K562 (cell line): ENCODE measurements at regions not wholly inside any gene's neighbourhood (a gene's known extent, or its start where the extent isn't known, plus 50 kb on each side); places are given as distances from the start of the nearest gene placed in this dataset.

Source experiments
- ATAC-seq: fragments of 200-7000 bp; cut with Tn5 transposase; 3 replicates; pipeline ENCODE4 v1.9.1; 2020; ENCODE audit warnings: moderate library complexity
- BruUV-seq: library from RNA; stranded (reverse); fragments of 400-500 nt; replicated peaks from 2 replicates; lab custom pipeline; 2021; lab: Mats Ljungman, UMichigan
- CTCF ChIA-PET: fragments of 300-600 bp; formaldehyde crosslinking; extraction: SDS; loops from one replicate; lab custom pipeline; 2021; ENCODE audit warnings: low intra/inter-chr PET ratio; lab: Yijun Ruan, JAX
- POLR2A ChIA-PET: fragments of 300-600, 350-650 bp; sonication (Branson Sonifier 250); formaldehyde crosslinking; extraction: SDS; loops from one replicate; lab custom pipeline; 2021; ENCODE audit warnings: antibody characterized with exemption, inconsistent platforms; lab: Yijun Ruan, JAX
- DNase-seq, 4 experiments: peaks; one replicate each; pipeline versions ENCODE4 v3.0.0 to v3.0.0-alpha.2; 2011 to 2018; ENCODE audit warnings: low spot score in 3 of 4, mixed read lengths in 3 of 4; ENCODE audit errors: extremely low read depth in 1 of 4
- FAIRE-seq: peaks from 2 replicates; lab custom pipeline; 2011; peaks lifted over from hg19 to GRCh38; lab: Jason Lieb, UNC
- H2AFZ ChIP-seq: 2 replicates; pipeline ENCODE4 v1.6.0; 2011; ENCODE audit warnings: low read depth, low read length, control low read depth, inconsistent platforms
- H3K27ac ChIP-seq: fragments of 200-600 bp; 3 replicates; pipeline ENCODE4 v1.8.0; 2011; ENCODE audit warnings: low read depth, mild to moderate bottlenecking, control low read depth, inconsistent platforms, low read length, moderate library complexity, mixed read lengths; ENCODE audit errors: extremely low read depth
- H3K27me3 ChIP-seq, 2 experiments: fragments of 300-600 bp in 1 of 2; 2 replicates in 1 of 2; 3 replicates in 1 of 2; pipeline versions ENCODE4 v1.6.0 to v1.8.0; 2011; ENCODE audit warnings: inconsistent platforms in 2 of 2, low read length in 2 of 2, mild to moderate bottlenecking in 1 of 2, mixed read lengths in 1 of 2, moderate library complexity in 1 of 2; ENCODE audit not compliant: control insufficient read depth in 2 of 2, insufficient read depth in 2 of 2
- H3K36me3 ChIP-seq: fragments of 300-600 bp; 3 replicates; pipeline ENCODE4 v1.8.0; 2011; ENCODE audit warnings: mild to moderate bottlenecking, low read length, inconsistent platforms; ENCODE audit not compliant: control insufficient read depth, insufficient read depth
- H3K4me1 ChIP-seq, 2 experiments: fragments of 200-600 bp in 1 of 2; replicated peaks in 1 of 2; 2 replicates in 1 of 2; 3 replicates in 1 of 2; pipeline versions ENCODE4 v1.5.1 to v1.8.0; 2011; ENCODE audit warnings: inconsistent platforms in 2 of 2, low read length in 2 of 2, mild to moderate bottlenecking in 1 of 2, mixed read lengths in 1 of 2, moderate library complexity in 1 of 2; ENCODE audit not compliant: control insufficient read depth in 2 of 2, insufficient read depth in 2 of 2
- H3K4me2 ChIP-seq: 2 replicates; pipeline ENCODE4 v1.6.1; 2011; ENCODE audit warnings: low read length, control low read depth, inconsistent platforms, mixed read lengths; ENCODE audit not compliant: insufficient read depth
- H3K4me3 ChIP-seq: fragments of 200-600 bp; sonication (generic), shearing (Covaris generic); 2 replicates; pipeline ENCODE4 v1.5.1; 2016; ENCODE audit warnings: control low read depth, inconsistent platforms
- H3K79me2 ChIP-seq: fragments of 200-600 bp; 3 replicates; pipeline ENCODE4 v1.8.0; 2011; ENCODE audit warnings: low read length, inconsistent platforms; ENCODE audit not compliant: control insufficient read depth, insufficient read depth
- H3K9ac ChIP-seq, 2 experiments: 2 replicates each; pipeline versions ENCODE4 v1.6.0 to v1.6.1; 2011; ENCODE audit warnings: low read depth in 2 of 2, low read length in 2 of 2, control low read depth in 1 of 2, inconsistent platforms in 1 of 2, mild to moderate bottlenecking in 1 of 2, mixed read lengths in 1 of 2; ENCODE audit not compliant: insufficient read depth in 1 of 2
- H3K9me1 ChIP-seq: one replicate; pipeline ENCODE4 v1.6.0; 2011; ENCODE audit warnings: inconsistent platforms, mild to moderate bottlenecking, low read length, moderate library complexity; ENCODE audit not compliant: control insufficient read depth, insufficient read depth
- H3K9me3 ChIP-seq: replicated peaks from 2 replicates; pipeline ENCODE4 v1.5.1; 2011; ENCODE audit warnings: low read depth, low read length, inconsistent platforms; ENCODE audit not compliant: control insufficient read depth, insufficient read depth
- H4K20me1 ChIP-seq: replicated peaks from 2 replicates; pipeline ENCODE4 v1.6.1; 2011; ENCODE audit warnings: low read length, inconsistent platforms, mixed read lengths; ENCODE audit not compliant: control insufficient read depth, insufficient read depth
- MTF1 ChIP-seq: fragments of 250-450 bp; sonication (Bioruptor Pico); IDR thresholded peaks from 2 replicates; pipeline ENCODE4 v1.9.0; 2021; ENCODE audit warnings: moderate library complexity, mild to moderate bottlenecking, inconsistent platforms, borderline replicate concordance
- NR2C1 ChIP-seq, 2 experiments: fragments of 450-650 bp; IDR thresholded peaks; 2 replicates each; pipeline ENCODE4 v1.6.1; 2017; ENCODE audit warnings: mild to moderate bottlenecking in 2 of 2, antibody characterized with exemption in 1 of 2, inconsistent platforms in 1 of 2, missing compliant biosample characterization in 1 of 2, missing genetic modification characterization in 1 of 2
- RBFOX2 ChIP-seq: fragments of 200-400 bp; formaldehyde crosslinking; IDR thresholded peaks from 2 replicates; pipeline ENCODE4 v1.6.1; 2017; ENCODE audit warnings: low read depth, mild to moderate bottlenecking, low read length, moderate library complexity
- SRSF9 ChIP-seq: fragments of 200-400 bp; formaldehyde crosslinking; IDR thresholded peaks from 2 replicates; pipeline ENCODE4 v1.6.1; 2017; ENCODE audit warnings: low read depth, low read length, borderline replicate concordance
- ZNF12 ChIP-seq: sonication (generic); formaldehyde crosslinking; IDR thresholded peaks from 2 replicates; pipeline ENCODE4 v1.4.0; 2020; ENCODE audit warnings: mild to moderate bottlenecking, missing genetic modification reagents
- ZNF140 ChIP-seq: fragments of 250-450 bp; sonication (Bioruptor Pico); IDR thresholded peaks from 2 replicates; pipeline ENCODE4 v1.8.0; 2021; ENCODE audit warnings: moderate library complexity, mild to moderate bottlenecking, inconsistent platforms
- ZNF316 ChIP-seq: fragments of 450-650 bp; IDR thresholded peaks from 2 replicates; pipeline ENCODE4 v1.6.1; 2016
- WGBS: fragments of 100-300 bp; shearing (Covaris generic); methylation state at CpG from one replicate; pipeline ENCODE4 v1.1.6; 2016; ENCODE audit warnings: low coverage, mixed read lengths; ENCODE audit not compliant: insufficient coverage; ENCODE audit errors: missing lambda C conversion rate; 5-methylcytosine and 5-hydroxymethylcytosine counted together
- in situ Hi-C: fragments of 300-500 bp; cut with MboI; formaldehyde crosslinking; loops from 4 replicates; pipeline ENCODE4 v1.15.0; 2018; ENCODE audit warnings: inconsistent platforms, mixed read lengths
- intact Hi-C: fragments of 100-400 bp; cut with micrococcal nuclease; formaldehyde crosslinking; loops from 2 replicates; pipeline ENCODE4 v1.14.2; 2022
- TF ChIP-seq, protein P1 (sequence below), 2 experiments: fragments of 450-650 bp; IDR thresholded peaks; 2 replicates each; pipeline ENCODE4 v1.6.1; 2018; ENCODE audit warnings: mild to moderate bottlenecking in 2 of 2, low read depth in 1 of 2; ENCODE audit not compliant: partially characterized antibody in 2 of 2
- TF ChIP-seq, protein P2 (sequence below): sonication (generic); formaldehyde crosslinking; IDR thresholded peaks from 2 replicates; pipeline ENCODE4 v1.8.0; 2022; ENCODE audit warnings: missing genetic modification reagents, mild to moderate bottlenecking, borderline replicate concordance

DNA sequence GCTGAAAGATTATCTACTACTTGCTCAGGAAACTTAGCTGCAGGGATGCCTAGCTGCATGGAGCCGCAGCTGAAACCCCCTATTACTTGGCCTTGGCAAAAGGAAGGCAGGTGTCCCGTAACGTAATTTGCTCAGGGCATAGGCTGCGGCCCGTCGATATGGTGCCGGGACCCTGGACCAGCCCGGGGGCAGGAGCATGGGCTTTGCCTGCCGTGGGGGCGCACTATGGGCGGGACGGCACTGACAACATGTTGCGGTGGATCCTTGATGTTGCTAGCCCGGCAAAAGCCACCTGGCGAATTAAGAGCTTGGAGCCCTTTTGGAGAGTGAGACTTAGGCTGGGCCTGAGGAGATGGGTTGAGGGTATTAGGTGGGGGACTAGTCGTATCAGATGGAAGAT, 1551.2 kb downstream of the AACS start:
- CTCF ChIA-PET = no interaction called here
- no peak overlapping the region for H3K4me3 ChIP-seq

More for the DNA sequence above, 1551.2 kb downstream of the AACS start:
- 0 out of 2 replicates have a peak, but pooled peaks cover 2% of the 10 kb centered on the region for H3K9me3 ChIP-seq
- H3K27me3 ChIP-seq = no peaks in the 10 kb centered on the region
- no peak for ATAC-seq
- no peak for DNase-seq
- no peaks in the 10 kb centered on the region for H4K20me1 ChIP-seq
- H2AFZ ChIP-seq = no peak overlapping the region
- TF ChIP-seq ZNF140 (CRISPR knock-in tag) = no peak
- TF ChIP-seq RBFOX2 = no peak
- TF ChIP-seq, protein P1, sequence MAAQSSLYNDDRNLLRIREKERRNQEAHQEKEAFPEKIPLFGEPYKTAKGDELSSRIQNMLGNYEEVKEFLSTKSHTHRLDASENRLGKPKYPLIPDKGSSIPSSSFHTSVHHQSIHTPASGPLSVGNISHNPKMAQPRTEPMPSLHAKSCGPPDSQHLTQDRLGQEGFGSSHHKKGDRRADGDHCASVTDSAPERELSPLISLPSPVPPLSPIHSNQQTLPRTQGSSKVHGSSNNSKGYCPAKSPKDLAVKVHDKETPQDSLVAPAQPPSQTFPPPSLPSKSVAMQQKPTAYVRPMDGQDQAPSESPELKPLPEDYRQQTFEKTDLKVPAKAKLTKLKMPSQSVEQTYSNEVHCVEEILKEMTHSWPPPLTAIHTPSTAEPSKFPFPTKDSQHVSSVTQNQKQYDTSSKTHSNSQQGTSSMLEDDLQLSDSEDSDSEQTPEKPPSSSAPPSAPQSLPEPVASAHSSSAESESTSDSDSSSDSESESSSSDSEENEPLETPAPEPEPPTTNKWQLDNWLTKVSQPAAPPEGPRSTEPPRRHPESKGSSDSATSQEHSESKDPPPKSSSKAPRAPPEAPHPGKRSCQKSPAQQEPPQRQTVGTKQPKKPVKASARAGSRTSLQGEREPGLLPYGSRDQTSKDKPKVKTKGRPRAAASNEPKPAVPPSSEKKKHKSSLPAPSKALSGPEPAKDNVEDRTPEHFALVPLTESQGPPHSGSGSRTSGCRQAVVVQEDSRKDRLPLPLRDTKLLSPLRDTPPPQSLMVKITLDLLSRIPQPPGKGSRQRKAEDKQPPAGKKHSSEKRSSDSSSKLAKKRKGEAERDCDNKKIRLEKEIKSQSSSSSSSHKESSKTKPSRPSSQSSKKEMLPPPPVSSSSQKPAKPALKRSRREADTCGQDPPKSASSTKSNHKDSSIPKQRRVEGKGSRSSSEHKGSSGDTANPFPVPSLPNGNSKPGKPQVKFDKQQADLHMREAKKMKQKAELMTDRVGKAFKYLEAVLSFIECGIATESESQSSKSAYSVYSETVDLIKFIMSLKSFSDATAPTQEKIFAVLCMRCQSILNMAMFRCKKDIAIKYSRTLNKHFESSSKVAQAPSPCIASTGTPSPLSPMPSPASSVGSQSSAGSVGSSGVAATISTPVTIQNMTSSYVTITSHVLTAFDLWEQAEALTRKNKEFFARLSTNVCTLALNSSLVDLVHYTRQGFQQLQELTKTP (IDR thresholded peaks at IDR 0.05; ENCODE audit: low read depth in 1 of 2, partially characterized antibody in 2 of 2) = no peak
- TF ChIP-seq ZNF316 = no peak
- no peak for TF ChIP-seq SRSF9
- TF ChIP-seq NR2C1 (IDR thresholded peaks at IDR 0.05) = no peak
- no peak for TF ChIP-seq NR2C1 (tag; IDR thresholded peaks at IDR 0.05)
- TF ChIP-seq, protein P2, sequence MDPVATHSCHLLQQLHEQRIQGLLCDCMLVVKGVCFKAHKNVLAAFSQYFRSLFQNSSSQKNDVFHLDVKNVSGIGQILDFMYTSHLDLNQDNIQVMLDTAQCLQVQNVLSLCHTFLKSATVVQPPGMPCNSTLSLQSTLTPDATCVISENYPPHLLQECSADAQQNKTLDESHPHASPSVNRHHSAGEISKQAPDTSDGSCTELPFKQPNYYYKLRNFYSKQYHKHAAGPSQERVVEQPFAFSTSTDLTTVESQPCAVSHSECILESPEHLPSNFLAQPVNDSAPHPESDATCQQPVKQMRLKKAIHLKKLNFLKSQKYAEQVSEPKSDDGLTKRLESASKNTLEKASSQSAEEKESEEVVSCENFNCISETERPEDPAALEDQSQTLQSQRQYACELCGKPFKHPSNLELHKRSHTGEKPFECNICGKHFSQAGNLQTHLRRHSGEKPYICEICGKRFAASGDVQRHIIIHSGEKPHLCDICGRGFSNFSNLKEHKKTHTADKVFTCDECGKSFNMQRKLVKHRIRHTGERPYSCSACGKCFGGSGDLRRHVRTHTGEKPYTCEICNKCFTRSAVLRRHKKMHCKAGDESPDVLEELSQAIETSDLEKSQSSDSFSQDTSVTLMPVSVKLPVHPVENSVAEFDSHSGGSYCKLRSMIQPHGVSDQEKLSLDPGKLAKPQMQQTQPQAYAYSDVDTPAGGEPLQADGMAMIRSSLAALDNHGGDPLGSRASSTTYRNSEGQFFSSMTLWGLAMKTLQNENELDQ = no peak
- TF ChIP-seq ZNF12 (CRISPR knock-in tag) = no peak
- no peak for TF ChIP-seq MTF1 (CRISPR knock-in tag)
- H3K9ac ChIP-seq = no peak overlapping the region
- intact Hi-C loops = no loop called here
- BruUV-seq = no TSS peak
- H3K27ac ChIP-seq = no peak overlapping the region
- H3K4me2 ChIP-seq = no peak overlapping the region
- POLR2A ChIA-PET = interaction anchor here (0.6 kb wide), 1 partner anchor 525 kb away, joined by 4 read pairs; no protein-coding TSS in a partner anchor
- H3K36me3 ChIP-seq = no peaks in the 10 kb centered on the region
- in situ Hi-C loops = no loop called here
- no peaks in the 10 kb centered on the region for H3K9me1 ChIP-seq
- no peak for FAIRE-seq
- no peaks in the 10 kb centered on the region for H3K79me2 ChIP-seq
- WGBS = under 1% methylated on average over 15 of the region's 16 CpGs
- no peaks in the 10 kb centered on the region for H3K4me1 ChIP-seq
